ENCODE measurements at regions not wholly inside any gene's neighbourhood (a gene's known extent, or its start where the extent isn't known, plus 50 kb on each side); places are given as distances from the start of the nearest gene placed in this dataset.
A peak's percentile ranks its signal among the peaks of the same experiment; 100 is the strongest.

GRCh38 chr5:120901199-120901598 is 437.1 kb downstream of the PRR16 start:
- in situ Hi-C loops (cut with HindIII; ENCODE audit: low sequenced_read_pairs), result no loop called here
- H3K4me3 ChIP-seq (ENCODE audit: low read depth, low read length), result no peak overlapping the region
- TF ChIP-seq CTCF (IDR thresholded peaks at IDR 0.05; ENCODE audit: low read depth, low read length, missing control alignments), result no peak
- DNase-seq (ENCODE audit: low read depth), result no peak

GRCh38 chr5:120907953-120908352 is 443.9 kb downstream of the PRR16 start:
- TF ChIP-seq CTCF (IDR thresholded peaks at IDR 0.05; ENCODE audit: low read depth, low read length, missing control alignments), result no peak
- H3K4me3 ChIP-seq (ENCODE audit: low read depth, low read length), result no peak overlapping the region
- in situ Hi-C loops (cut with HindIII; ENCODE audit: low sequenced_read_pairs), result no loop called here
- no peak for DNase-seq (ENCODE audit: low read depth)

GRCh38 chr5:120910629-120911028 is 446.5 kb downstream of the PRR16 start:
- in situ Hi-C loops (cut with HindIII; ENCODE audit: low sequenced_read_pairs), result no loop called here
- DNase-seq (ENCODE audit: low read depth), result no peak
- no peak overlapping the region for H3K4me3 ChIP-seq (ENCODE audit: low read depth, low read length)
- TF ChIP-seq CTCF (IDR thresholded peaks at IDR 0.05; ENCODE audit: low read depth, low read length, missing control alignments), result no peak

GRCh38 chr5:120913396-120913795 is 449.3 kb downstream of the PRR16 start:
- in situ Hi-C loops (cut with HindIII; ENCODE audit: low sequenced_read_pairs), result no loop called here
- H3K4me3 ChIP-seq (ENCODE audit: low read depth, low read length), result no peak overlapping the region
- peak; percentile 6 for DNase-seq (ENCODE audit: low read depth)
- TF ChIP-seq CTCF (IDR thresholded peaks at IDR 0.05; ENCODE audit: low read depth, low read length, missing control alignments), result no peak

- in situ Hi-C loops (cut with HindIII; ENCODE audit: low sequenced_read_pairs), result no loop called here
- TF ChIP-seq CTCF (IDR thresholded peaks at IDR 0.05; ENCODE audit: low read depth, low read length, missing control alignments), result no peak
- no peak overlapping the region for H3K4me3 ChIP-seq (ENCODE audit: low read depth, low read length)
- DNase-seq (ENCODE audit: low read depth), result no peak
Observed at GRCh38 chr5:120917214-120917758, 453.2 kb downstream of the PRR16 start.

GRCh38 chr5:120919017-120919416 is 454.9 kb downstream of the PRR16 start:
- in situ Hi-C loops (cut with HindIII; ENCODE audit: low sequenced_read_pairs), result no loop called here
- TF ChIP-seq CTCF (IDR thresholded peaks at IDR 0.05; ENCODE audit: low read depth, low read length, missing control alignments), result no peak
- H3K4me3 ChIP-seq (ENCODE audit: low read depth, low read length), result no peak overlapping the region
- no peak for DNase-seq (ENCODE audit: low read depth)

GRCh38 chr5:120923026-120923425 is 458.9 kb downstream of the PRR16 start:
- DNase-seq (ENCODE audit: low read depth), result no peak
- no peak for TF ChIP-seq CTCF (IDR thresholded peaks at IDR 0.05; ENCODE audit: low read depth, low read length, missing control alignments)
- in situ Hi-C loops (cut with HindIII; ENCODE audit: low sequenced_read_pairs), result no loop called here
- no peak overlapping the region for H3K4me3 ChIP-seq (ENCODE audit: low read depth, low read length)
